ENCODE measurements at regions not wholly inside any gene's neighbourhood (a gene's known extent, or its start where the extent isn't known, plus 50 kb on each side); places are given as distances from the start of the nearest gene placed in this dataset.

- FAIRE-seq: no peak
Observed at GRCh38 chr3:107456501-107456900, 66.3 kb upstream of the BBX start.

More at GRCh38 chr3:107456501-107456900, 66.3 kb upstream of the BBX start:
- H4K20me1 ChIP-seq (replicated peaks in 1 of 2; ENCODE audit: control insufficient read depth in 1 of 2, insufficient read depth in 2 of 2, low read length in 2 of 2): no peaks in the 10 kb centered on the region
- H3K27me3 ChIP-seq (replicated peaks in 1 of 4; ENCODE audit: control insufficient read depth in 3 of 4, extremely low read depth in 1 of 4, insufficient read depth in 3 of 4, low read length in 3 of 4): no peaks in the 10 kb centered on the region
- no peak overlapping the region for H3K56ac ChIP-seq (replicated peaks; ENCODE audit: insufficient read length, low read depth, low read length)
- no peaks in the 10 kb centered on the region for H3K79me2 ChIP-seq (ENCODE audit: control insufficient read depth in 1 of 2, insufficient read depth in 2 of 2, low read length in 2 of 2)
- no peak overlapping the region for H2BK5ac ChIP-seq (ENCODE audit: low read depth, low read length)
- H4K8ac ChIP-seq (ENCODE audit: extremely low read depth, insufficient read depth, low read length): no peak overlapping the region
- H2BK12ac ChIP-seq (ENCODE audit: low read depth, low read length): no peak overlapping the region
- no peak overlapping the region for H4K91ac ChIP-seq (replicated peaks; ENCODE audit: insufficient read length, low read length)
- no peak overlapping the region for H4K5ac ChIP-seq (ENCODE audit: insufficient read length, low read depth, low read length)
- no peaks in the 10 kb centered on the region for H3K4me1 ChIP-seq (replicated peaks in 1 of 4; ENCODE audit: control insufficient read depth in 3 of 4, insufficient read depth in 4 of 4, low read length in 3 of 4)
- H3K36me3 ChIP-seq (ENCODE audit: control insufficient read depth in 2 of 4, insufficient read depth in 4 of 4, low read length in 3 of 4): no peaks in the 10 kb centered on the region
- no peaks in the 10 kb centered on the region for H3K79me1 ChIP-seq (ENCODE audit: low read depth, low read length)
- TF ChIP-seq YY1 (IDR thresholded peaks at IDR 0.05; ENCODE audit: low read depth, low read length) (no peak), RNF2 (IDR thresholded peaks at IDR 0.05; ENCODE audit: borderline replicate concordance, low read depth, low read length, missing control alignments, poor library complexity, severe bottlenecking) (no peak), MAX (IDR thresholded peaks at IDR 0.05) (no peak), ATF2 (IDR thresholded peaks at IDR 0.05; ENCODE audit: low read length) (no peak), GTF2F1 (IDR thresholded peaks at IDR 0.05; ENCODE audit: borderline replicate concordance, low read depth, low read length) (no peak), SIX5 (IDR thresholded peaks at IDR 0.05; ENCODE audit: low read depth, low read length) (no peak), POLR2AphosphoS5 (IDR thresholded peaks at IDR 0.05; ENCODE audit: low read depth, low read length) (no peak), EGR1 (IDR thresholded peaks at IDR 0.05; ENCODE audit: borderline replicate concordance, low read depth, low read length) (no peak), JUN (IDR thresholded peaks at IDR 0.05; ENCODE audit: low read depth, low read length) (no peak), TAF1 (IDR thresholded peaks at IDR 0.05; ENCODE audit: low read depth, low read length) (no peak)
- no peaks in the 10 kb centered on the region for H3K9me3 ChIP-seq (ENCODE audit: insufficient read depth in 2 of 2, low read depth in 1 of 2, low read length in 1 of 2)
- no peak overlapping the region for H2BK15ac ChIP-seq (ENCODE audit: low read length)
- H3K4me2 ChIP-seq (ENCODE audit: insufficient read depth in 1 of 2, low read depth in 2 of 2, low read length in 2 of 2): no peak overlapping the region
- H3K14ac ChIP-seq (ENCODE audit: insufficient read length): no peak overlapping the region
- no peak overlapping the region for H3K9ac ChIP-seq (replicated peaks in 1 of 4; ENCODE audit: extremely low read depth in 1 of 4, low read depth in 3 of 4, low read length in 3 of 4)
- no peak overlapping the region for H2BK120ac ChIP-seq (replicated peaks; ENCODE audit: low read depth, low read length)
- POLR2A ChIA-PET (ENCODE audit: partially characterized antibody): no interaction called here
- no peak overlapping the region for H3K23ac ChIP-seq (ENCODE audit: insufficient read length)
- H3K27ac ChIP-seq (ENCODE audit: low read depth, low read length): no peak overlapping the region
- no peak overlapping the region for H2AFZ ChIP-seq (ENCODE audit: low read length)
- no peak overlapping the region for H3K4ac ChIP-seq (replicated peaks; ENCODE audit: insufficient read length, low read depth, low read length)
- no peak overlapping the region for H2BK20ac ChIP-seq (ENCODE audit: low read length)
- H3K23me2 ChIP-seq (ENCODE audit: low read depth, low read length): no peaks in the 10 kb centered on the region
- CTCF ChIA-PET (ENCODE audit: partially characterized antibody): interaction anchor here (0.6 to 1.2 kb wide), 2 partner anchors 27 to 64 kb away, joined by 3 to 4 read pairs; no protein-coding TSS in a partner anchor
- WGBS, 2 experiments (ENCODE audit: extremely low coverage in 1 of 2, insufficient coverage in 1 of 2, insufficient read length in 1 of 2, insufficient replicate concordance in 2 of 2, low coverage in 1 of 2, low lambda C conversion rate in 2 of 2, missing lambda C conversion rate in 1 of 2): 75 to 100% methylated on average over 1 of the region's 1 CpG
- DNase-seq (ENCODE audit: low read depth in 1 of 2, low spot score in 2 of 2): no peak
- no peak overlapping the region for H2AK5ac ChIP-seq (ENCODE audit: low read depth, low read length)
- no peak overlapping the region for H3K18ac ChIP-seq (ENCODE audit: extremely low read depth, low read length)
- H3K4me3 ChIP-seq (ENCODE audit: extremely low read depth in 1 of 4, insufficient read depth in 2 of 4, low read depth in 3 of 4, low read length in 4 of 4): no peak overlapping the region

Data from H1 (cell line).